Femur (tissue), 1 donor: ENCODE measurements at regions not wholly inside any gene's neighbourhood (a gene's known extent, or its start where the extent isn't known, plus 50 kb on each side); places are given as distances from the start of the nearest gene placed in this dataset.

ENCODE experiments used
- DNase-seq: peaks from one replicate; pipeline ENCODE4 v3.0.0-alpha.2; 2017

DNA sequence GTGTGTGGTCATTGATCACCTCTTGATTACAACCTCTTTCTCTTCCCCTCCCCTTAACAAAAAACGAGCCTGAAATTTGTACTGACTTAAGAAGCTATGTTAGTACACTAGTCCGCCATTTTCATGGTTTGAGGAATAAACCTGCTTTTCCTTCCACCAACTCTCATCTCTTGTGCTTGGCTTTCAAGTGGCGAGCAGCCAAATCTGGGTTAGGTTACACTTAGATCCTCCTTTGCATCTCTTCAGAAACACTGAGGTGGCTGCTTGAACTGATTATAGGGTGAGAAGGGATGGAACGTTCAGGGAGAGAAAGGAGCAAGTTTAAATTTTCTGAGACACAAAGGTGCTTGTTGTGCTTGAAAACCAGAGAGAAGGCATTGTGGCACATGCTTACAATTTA is 2171.4 kb downstream of the LRRC4C start:
- no peak for DNase-seq

DNA sequence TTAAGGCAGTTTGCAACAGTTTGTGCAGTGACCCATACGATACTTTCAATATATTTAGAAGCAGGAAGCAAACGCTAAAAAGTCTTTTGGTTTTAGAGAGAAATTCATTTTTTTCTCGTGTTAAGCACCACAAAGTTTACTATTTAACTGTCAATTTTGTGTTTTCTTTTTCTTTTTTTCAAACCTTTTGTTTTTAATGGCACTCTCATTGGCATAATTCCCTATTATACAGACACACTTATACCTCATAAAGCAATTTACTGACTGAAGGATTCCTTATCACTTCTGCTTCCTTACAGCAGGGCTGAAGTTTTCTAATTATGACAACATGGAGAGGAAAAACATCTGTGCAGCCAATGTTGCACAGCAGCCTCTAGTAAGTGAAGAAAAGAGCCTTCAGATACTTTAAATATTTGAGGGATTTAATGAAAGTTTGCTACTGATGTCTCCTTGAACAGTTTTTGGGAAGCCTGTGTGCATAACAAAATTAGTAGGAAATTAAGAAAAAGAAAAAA is 2191.2 kb downstream of the LRRC4C start:
- DNase-seq: no peak

DNA sequence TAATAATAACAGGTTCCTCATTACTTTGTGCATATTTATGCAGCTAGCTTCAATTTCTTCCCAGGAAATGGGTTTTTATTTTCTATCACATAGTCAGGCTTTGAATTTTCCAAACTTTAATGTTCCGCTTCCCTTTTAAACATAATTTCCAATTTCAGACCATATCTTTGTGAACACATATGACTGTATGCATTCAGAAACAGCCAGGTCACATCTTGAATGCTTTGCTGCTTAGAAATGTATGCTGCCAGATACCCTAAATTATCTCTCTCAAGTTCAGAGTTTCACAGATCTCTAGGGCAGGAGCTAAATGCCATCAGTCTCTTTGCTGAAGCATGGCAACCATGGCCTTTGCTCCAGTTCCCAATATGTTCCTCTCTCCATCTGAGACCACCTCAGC is 2203.8 kb downstream of the LRRC4C start:
- no peak for DNase-seq

DNA sequence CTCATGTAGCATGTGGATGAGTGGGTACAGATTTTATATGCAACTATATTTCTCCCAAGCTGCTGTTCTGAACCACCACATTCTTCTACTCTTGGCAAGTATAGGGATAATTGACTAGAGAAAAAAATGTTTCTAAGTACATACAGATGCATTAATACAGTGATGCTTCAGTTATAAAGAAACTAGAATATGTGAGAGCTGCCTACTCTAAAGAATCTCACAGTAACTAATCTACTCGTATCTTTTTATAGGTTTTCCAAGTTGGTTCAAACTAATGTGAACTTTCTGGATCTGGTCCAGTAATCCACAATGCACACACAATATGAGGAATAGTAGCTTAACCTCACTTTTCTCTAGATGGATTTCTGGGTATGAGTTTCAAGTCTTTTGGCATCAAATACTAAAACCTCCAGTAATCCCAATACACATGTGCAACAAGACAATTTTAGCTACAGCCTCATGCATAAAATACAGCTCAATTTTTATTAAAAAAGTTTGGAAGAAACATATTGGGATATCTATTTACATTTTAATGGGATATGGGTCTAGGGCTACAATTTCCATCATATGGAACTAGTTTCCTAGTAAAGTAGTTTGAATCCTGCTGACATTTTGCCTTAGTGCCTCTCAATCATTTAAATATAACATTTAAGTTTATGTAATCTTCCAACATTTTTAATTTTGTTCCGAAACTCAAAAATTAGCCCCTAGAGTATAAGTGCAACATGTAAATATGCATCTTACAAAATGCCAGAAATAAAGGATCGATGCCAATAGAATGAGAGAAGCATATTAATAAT is 2209.7 kb downstream of the LRRC4C start:
- no peak for DNase-seq

DNA sequence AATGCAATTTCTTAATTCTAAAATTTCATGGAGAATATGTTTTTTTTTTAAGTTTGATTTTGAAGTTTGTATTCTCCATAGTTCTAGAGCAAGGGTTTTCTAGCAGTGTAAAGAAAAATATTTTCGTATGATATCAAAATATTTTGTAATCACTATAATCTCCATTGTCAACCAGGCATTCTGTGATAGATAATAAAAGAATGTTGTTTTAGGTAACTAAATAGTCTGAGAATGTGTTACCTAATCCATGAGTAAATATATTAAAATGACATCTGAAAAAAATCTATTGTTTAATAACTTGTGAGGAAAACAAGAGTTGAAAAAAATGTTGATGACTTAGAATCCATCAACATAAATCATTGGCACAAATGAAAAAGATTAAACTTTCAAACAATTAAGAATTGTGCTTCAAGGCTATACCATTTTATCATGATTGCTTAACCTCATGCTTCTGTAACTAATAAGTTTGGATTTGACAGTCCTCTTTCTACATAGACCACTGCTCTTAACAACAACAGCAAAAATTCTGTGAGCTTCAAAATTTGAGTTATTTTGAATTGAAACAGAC is 2211.8 kb downstream of the LRRC4C start:
- DNase-seq: no peak

DNA sequence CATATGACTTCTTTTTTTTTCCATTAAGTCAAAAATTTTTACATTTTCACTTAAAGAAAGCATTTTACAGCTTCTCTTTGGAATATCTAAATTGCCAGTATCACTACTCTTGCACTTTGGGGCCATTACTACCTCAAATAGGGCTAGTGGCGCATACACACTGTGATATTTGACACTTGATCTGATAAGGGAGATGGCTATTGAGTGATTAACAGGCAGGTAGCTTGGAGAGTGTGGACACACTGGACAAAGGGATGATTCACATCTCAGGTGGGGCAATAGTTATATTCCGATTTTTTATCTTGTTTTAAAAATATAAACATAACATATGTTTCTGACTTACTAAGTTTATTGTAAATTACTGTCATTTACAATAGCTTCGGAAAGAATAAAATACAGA is 2219.9 kb downstream of the LRRC4C start:
- no peak for DNase-seq

DNA sequence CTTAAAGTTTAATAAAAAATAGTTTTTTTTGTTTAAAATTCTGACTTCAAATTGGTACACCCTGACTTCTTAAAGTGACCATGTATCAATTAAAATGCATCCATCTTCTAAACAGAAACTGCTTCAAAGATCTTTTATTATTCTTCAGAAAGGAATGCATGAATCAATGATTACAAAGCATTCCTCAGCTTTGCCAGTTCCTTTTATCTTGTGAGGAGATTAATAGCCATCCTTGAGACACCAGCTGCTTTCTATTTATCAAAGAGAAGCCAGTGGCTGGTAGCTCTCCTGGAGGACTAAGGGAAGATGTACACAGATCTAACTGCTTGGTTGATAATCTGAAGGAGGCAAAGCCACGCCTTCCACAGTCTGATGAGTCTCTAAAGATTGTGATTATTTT is 2222.5 kb downstream of the LRRC4C start:
- DNase-seq: no peak

DNA sequence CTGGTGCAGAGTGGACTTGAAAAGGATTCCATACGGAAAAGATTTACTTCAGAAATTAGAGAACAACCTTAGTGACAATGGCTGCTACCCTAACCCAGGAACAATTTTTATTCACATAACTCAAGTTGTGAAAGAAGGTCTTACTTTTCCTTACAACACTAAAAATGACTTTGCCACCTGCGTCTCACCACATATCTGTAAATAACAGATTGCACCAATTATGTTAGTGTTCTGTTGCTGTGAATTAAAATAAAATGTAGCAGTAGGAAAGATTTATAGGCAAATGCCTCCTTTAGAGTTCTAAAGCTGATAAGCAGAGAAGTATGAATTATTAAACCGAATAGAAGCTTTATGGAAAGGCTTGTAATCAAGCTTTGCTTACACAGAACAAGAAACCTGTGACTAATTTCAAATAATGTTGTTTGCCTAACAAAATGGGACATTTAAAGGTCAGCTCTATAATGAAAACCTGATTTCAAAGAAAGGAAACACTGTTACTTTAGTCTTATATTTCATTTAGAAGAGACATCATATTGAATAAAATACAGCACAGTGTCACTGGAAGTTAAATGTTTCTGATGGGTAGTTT is 2237.8 kb downstream of the LRRC4C start:
- DNase-seq: no peak

DNA sequence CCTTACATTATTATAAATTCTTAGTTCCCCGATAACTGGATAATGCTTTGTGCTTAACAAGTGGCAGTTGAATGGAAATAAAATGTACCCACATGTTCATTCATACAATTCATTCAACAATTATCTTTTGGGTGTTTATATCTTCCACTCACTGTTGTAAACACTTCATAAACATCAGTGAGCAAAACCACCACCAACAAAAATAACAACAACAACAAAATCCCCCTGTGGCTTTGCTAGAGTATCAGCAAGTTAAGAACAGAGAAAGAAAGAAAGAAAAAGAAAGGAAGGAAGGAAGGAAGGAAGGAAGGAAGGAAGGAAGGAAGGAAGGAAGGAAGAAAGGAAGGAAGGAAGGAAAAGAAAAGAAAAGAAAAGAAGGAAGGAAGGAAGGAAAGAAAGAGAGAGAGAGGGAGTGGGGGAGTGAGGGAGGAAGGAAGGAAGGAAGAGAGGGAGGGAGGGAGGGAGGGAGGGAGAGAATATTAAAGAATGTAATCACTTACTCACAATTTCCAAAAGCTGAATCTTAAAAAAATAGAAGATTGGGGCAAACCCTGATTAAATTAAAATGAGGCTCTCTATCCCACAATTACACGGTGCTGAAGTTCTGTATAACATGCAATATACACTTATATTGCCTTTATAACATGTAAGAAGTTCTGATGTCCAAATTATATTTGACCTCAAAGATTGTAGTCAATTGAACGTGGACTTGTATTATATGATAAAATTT is 2238.8 kb downstream of the LRRC4C start:
- no peak for DNase-seq

DNA sequence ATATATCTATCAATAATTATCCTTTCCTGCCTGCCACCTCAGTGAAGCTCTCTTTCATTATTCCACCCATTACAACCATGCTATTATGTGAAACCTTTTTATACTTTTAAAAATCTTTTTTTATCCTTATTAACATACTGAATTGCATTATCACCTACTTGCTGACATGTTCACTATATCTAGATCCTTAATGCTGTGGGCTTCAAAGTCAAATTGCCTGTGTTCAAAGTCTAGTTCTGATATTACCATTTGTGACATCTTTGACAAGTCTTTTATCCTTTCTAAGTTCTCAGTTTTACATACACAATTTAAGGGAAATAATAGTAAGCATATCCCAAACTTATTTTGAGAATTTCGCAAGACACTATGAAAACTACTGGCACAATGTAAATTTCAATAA is 2239.4 kb downstream of the LRRC4C start:
- DNase-seq: no peak

DNA sequence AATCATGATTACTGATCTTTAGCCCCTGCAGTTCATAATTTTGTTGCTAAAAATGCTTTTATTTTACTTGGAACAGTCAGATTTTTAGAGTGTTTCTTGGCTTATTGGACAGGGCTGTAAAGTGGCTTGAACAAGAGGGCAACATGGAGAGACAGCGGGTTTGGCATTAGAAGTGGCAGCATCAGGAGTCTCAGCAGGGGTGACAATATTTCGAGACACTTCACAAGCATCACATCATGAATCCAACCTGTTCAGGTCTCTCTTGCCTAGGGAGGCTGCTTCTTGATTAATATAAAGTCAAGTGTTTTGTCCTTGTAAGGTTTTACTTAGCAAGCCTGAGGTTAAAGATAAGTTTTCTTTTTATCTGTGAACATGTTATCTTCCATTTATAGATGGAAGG is 2249.5 kb downstream of the LRRC4C start:
- DNase-seq: no peak

DNA sequence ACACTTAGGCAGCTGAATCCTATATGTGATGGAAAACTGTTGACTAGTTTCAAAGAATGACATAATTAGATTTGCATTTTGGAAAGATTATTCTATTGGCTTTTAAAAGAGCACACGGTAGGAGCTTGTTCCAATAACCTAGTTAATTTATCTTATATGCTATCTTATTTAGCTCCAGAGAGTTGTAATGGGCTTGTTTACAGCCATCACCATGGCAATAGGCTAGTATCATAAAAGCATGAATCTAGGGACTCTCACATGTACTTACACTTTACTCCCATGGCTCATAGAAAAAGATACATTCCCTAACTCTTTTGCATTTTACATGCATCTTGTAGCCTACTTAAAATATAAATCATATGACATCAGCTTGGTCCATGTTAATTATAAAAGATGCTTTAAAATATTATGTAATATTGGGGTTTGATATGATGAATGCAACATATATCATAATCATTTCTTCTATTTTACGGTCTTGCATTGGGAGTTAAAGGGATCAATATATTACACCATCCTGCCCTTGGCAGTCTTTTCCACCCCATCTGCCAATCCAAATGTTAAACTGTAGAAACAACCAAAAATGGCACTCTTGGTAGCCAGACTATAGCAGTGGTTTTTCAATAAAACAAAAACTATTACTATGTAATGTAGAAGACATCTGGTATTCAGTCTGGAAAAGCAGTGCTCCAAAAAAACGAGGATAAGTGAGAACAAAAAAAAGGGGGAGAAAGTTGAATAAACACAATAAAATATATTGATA is 2254.0 kb downstream of the LRRC4C start:
- peak; percentile 21 for DNase-seq

DNA sequence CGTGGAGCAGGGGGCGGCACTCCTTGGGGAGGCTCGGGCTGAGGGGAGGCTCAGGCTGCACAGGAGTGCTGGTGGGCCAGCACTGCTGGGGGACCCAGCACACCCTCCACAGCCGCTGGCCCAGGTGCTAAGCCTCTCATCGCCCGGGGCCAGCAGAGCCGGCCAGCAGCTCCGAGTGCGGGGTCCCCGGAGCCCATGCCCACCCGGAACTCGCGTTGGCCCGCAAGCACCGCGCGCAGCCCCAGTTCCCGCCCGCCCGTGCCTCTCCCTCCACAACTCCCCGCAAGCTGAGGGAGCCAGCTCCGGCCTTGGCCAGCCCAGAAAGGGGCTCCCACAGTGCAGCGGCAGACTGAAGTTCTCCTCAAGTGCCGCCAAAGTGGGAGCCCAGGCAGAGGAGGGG is 2266.8 kb downstream of the LRRC4C start:
- no peak for DNase-seq

DNA sequence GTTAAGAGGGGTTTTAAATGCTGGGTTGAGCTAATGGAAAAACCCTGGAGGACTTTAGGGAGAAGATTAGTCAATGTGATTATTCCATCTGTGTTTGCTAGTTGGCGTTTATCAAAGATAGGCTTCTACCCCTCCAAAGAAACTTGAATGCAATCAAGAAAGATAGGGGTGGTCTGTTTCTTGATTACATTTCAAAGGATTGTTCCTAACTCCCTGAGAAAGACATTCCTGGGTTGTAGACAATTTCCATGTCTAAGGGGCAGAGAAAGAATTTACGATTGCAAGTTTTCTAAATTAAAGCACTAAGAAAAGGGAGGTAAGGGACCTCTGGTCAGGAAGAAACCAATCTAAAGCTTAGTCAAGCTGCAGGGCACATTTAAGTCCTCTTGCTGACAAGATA is 2268.7 kb downstream of the LRRC4C start:
- no peak for DNase-seq

DNA sequence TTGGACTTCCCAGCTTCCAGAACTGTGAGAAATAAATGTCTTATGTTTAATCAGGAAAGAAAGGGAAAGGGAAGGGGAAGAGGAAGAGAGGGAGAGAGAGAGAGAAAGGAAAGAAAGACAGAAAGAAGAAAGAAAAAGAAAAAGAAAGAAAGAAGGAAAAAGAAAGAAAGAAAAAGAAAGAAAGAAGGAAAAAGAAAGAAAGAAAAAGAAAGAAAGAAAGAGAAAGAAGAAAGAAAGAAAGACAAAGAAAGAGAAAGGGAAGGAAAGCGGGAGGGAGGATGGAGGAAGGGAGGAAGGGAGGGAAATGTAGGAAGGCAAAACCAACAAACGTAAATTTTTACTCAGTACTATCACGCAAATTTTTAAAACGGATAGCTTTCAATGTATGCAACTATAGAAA is 2281.8 kb downstream of the LRRC4C start:
- DNase-seq: no peak

DNA sequence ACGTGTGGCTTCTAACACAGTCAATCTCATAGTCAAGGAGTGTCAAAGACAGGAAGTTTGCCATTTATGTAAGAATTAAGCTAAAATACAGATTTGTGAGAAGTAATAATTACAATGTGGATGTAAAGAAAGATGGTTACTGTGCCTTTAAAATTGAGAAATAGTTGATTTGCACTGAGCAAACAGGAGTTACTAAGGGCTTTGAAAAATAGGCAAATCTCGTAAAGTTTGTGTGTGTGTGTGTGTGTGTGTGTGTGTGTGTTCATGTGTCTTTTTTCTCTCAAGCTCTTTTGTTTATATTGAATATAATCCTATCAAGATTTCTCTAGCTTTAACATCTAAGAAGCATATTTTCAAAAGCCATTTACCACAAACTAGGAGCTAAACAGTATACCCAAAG is 2284.5 kb downstream of the LRRC4C start:
- DNase-seq: no peak

DNA sequence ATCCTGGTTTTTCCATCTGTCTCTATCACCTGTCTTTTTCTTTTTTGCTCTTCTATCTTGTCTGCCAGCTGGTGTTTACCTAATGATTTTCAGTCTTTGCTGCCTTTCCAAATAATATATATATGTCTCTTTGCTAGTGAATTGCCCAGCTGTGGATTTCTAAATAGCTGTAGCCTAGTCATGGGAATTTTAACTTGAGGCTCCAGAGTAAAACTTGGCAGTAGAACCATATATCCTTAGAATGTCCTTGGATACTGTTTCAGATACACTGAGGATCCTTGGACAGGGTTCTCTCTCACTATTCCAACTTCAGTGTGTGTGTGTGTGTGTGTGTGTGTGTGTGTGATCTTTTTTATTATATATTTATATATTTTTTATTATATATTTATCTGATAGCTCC is 2285.3 kb downstream of the LRRC4C start:
- DNase-seq: no peak

DNA sequence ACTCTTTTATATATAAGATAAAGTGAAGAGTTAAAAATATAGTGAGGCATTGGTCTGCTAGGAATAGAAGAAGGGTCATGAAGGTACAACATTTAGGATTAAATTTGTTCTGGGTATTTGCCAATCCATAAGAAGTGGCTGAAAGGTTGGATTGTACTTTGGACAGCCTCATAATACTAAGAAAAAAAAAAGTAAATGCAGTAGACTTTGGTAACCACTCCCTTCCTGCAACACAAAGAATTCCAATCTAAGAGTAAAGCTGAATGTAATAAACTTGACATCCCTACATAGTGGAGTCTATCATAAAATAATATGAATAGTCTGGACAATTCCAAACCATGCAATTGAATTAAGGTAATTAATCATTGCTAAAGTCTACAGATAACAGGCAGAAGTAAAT is 2294.4 kb downstream of the LRRC4C start:
- no peak for DNase-seq

DNA sequence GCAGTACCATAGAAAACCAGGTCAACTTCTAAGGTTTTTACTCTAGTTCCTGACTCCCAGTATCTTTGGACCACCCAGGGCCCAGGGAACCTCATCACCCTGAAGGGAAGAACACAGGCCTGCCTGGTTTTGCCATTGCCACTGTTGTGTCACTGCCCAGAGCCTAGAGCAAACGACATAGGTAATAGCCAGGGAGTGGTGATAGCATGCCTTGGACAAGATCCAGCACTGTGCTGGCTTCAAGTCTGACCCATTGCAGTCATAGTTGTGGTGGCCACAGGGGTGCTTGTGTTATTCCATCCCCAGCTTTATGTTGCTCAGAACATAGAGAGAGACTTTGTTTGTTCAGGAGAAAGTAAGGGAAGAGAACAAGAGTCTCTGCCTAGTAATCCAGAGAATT is 2310.2 kb downstream of the LRRC4C start:
- DNase-seq: no peak

DNA sequence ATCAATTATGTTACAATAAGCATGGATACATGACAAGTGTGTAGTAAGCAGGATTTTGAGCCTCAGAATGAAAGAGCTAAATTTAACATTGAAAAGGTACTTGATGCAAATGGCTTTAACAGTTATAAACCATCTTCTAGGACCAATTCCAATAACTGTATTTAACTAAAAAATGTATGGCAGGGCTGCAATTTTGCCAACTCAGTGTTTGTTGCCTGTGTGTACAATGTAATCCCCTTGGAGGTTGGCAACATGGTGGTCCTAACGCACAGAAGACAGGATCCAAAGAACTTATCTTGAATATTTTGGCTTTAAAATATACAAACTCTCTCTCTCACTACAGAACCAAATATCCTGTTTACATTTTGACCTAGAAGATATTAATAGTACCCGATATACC is 2314.1 kb downstream of the LRRC4C start:
- DNase-seq: no peak

DNA sequence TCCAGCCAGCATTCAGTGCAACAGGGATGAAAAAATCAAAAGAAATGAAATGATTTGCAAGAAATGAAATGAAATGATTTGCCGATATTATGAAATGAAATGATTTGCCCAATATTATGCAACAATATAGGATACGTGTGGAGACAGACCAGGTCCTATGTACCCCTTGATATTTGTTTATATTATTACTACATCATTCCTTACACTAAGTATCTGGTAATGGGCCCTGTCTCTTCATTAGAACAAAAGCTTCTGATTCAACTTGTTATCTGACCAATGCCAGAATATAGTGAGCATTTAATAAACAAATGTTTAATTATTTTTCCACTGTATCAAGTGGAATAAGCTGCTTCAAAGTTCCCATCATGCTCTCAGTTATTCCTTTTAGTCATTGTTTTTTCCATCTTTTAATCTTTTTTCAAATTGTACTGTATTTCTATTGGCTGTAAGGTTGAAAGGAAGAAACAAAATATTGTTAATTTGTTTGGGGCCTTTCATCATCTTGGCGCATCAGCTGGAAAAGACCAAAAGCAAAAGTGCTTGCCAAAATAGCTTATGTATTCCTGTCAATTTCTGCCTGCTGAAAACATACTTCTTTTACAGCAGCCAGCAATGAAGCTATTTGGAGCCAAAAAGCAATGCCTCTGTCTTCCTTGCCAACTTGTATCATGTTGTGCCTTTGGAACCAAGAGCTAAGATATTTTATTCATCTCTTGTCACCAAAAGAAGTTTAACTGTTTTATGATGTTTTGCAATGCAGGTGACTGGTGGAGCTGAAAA is 2314.9 kb downstream of the LRRC4C start:
- DNase-seq: peak; percentile 25

DNA sequence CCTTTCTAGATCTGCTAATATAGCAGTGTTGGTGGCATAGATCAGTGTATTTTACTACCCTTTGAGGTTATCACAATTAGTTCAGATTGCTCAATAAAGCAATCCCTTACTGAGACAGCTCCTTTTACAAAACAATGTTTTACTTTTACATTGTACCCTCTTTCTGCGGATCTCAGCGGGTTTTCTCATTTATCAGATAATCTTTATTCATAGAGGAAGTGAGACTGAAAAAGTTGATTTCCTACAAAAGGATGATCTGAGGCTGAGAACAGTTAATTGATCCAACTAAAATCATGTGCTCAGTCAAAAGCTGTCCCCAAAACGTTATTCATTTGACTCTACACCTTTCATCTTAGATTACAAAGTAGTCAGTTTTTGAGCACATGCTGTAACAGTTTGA is 2319.9 kb downstream of the LRRC4C start:
- DNase-seq: no peak
